NCI-H2171 treated with DMSO at 0.1 percent for 48 hours (cell line): ENCODE measurements at regions not wholly inside any gene's neighbourhood (a gene's known extent, or its start where the extent isn't known, plus 50 kb on each side); places are given as distances from the start of the nearest gene placed in this dataset.
"Not testable (repeated sequence)": the region's sequence is repeated elsewhere in the genome, so short reads cannot be mapped to it uniquely, and the experiment has no call there.

Experiments
- DNase-seq: peaks from one replicate; lab custom pipeline; 2025; lab: John Stamatoyannopoulos, UW

DNA sequence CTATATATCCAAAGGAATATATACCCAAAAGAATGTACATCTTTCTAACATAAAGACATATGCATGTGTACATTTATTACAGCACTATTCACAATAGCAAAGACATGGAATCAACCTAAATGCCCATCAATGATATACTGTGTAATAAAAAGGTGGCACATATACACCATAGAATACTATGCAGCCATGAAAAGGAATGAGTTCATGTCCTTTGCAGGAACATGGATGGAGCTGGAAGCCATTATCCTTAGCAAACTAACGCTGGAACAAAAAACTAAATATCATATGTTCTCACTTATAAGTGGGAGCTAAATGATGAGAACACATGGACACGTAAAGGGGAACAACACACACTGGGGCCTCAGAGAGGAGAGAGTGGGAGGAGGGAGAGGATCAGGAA, 365.7 kb upstream of the FTMT start:
- not testable (repeated sequence) for DNase-seq

DNA sequence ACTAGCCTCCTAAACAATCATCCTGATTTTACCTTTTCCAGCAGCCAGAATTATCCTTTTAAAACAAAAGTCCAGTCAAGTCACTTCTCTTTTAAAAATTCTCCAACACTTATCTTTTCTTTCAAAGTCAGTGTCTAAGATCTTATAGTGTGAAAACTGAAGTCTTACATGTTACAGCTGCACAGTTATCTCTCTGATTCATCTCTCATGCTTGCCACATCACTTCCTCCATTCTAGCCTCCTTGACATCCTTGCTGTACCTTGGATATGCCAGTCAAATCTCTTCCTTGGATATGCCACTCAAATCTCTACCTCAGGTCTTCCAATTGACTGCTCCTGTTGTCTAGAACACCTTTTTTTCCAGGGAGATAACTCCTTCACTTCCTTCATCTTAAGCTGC, 361.7 kb upstream of the FTMT start:
- no peak for DNase-seq

DNA sequence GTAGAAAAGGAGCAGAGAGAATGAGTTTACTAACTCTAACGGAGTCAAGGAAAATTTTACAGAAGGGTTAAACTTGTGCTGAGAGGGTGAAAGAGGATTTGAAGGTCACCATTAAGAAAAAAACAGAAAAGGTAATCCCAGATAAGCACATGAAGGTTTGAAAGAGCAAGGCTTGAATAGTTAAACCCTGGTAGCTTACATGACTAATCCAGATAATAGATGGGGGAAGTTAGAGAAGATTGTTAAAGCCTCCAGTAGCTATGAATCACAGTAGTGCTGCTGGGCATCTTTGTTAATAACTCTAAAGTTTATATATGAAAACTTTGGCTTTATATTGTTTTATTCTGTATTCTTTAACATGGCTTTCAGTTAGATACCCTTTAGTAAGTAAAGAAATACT, 354.5 kb upstream of the FTMT start:
- DNase-seq: no peak

DNA sequence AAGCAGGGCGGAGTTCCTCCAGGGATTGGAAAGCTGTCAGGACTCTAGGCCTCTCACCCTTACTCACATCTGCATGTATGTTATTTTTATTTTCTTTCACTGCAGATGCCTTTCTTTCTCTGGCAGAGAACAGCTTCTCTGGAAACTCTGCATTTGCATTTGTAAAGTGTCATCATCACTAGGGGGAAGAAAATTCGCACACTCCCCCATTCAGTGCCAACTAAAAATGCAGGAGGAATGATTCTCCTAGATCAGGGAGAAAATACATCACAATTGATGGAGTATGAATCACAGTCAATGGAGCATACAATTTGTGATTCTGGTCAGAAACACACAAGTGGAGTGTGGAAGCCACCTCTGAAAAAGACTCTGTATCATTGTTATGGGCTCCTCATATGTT, 351.4 kb upstream of the FTMT start:
- no peak for DNase-seq

DNA sequence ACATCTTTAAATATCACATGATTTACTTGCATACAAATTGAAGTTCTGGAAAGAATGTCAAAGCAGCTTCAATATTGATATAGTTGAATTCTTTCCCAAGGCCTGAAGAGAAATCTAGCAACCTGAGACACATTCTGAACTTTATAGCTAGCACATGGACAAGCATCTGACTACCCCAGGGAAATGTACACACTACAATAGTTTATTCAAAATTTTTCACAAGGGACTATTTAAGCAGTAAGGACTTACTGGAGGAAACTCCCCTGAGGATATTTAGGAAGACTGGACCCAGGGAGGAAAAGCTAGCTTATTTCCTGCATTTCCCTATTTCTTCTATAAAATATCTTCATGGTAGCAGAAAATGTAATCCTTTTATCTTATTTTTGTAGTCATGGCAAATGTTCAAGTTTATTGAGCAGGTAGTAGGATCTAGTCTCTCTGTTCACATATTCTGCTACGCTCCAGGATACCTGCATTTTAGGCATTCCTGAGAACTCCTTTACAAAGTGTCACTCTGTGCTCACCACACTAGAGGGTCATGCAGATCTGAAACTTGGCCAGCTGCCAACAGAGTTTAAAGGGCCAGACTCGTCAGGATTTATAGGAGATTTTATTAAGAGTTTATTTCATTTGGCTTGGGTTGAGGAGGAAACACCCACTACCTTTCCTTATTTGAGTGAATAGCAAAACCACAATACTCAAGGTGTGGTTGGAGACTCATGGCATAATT, 348.4 kb upstream of the FTMT start:
- DNase-seq: no peak

DNA sequence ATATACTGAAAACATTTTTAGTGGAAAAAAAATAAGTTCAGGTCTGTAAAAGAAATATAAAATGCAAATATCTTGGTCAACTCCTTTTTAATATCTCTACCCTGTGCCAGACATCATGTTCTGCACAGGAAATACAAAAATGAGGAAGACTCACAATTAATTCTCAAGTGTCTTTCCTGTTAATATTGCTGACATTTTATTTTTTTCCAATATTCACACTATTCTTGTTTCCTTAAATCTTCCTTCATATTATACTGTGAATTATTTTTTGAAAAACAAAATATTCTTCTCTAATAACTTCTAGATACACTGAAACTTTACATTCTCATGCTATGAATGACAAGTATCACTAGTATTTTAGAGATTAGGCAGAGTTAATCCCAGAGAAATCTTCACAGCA, 334.7 kb upstream of the FTMT start:
- DNase-seq: no peak

DNA sequence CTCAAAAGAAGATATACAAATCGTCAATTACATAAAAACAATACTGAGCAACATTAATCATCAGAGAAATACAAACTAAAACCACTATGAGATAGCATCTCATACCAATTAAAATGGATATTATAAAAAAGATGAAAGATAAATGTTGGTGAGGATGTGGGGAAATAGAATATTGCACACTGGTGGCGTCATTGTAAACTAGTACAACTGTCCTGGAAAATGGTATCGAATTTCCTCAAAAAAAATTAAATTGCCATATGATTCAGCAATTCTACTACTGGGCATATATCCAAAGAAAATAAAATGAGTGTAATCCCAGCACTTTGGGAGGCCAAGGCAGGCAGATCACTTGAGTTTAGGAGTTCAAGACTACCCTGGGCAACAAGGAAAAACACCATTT, 326.0 kb upstream of the FTMT start:
- peak; percentile 3 for DNase-seq

DNA sequence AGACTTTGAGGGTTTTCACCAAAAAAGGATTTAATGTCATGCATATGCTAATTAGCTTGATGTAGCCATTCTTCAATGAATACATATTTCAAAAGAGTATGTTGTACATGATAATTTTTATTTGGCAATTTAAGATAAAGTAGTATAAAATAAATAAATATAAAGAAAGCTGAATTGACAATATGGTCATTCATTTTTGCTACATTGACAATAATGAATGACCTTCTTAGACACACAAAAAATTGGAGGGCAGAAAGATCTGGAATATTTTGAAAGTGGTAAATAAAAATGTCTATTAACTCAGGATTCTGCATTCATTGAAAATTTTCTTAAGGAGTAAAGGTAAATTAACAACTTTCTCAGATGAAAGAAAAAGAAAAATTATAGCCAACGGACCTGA, 324.8 kb upstream of the FTMT start:
- no peak for DNase-seq

DNA sequence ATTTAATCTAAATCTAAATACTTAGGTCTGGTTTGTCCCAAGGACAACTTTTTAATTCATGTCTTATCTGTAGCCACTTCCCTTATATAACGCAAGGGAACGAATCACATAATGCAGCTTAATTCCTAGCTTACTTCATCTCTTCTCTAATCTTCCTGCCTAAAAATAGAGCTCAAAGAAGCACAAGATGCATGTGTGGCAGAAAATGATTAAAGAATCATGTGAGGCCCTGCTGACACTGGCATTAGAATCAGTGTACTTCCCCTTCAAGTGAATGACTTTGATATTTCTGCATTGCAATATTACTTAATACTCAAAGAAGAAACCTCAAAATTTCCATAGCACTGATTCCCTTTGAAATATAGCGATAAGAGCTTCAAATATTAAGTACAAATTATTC, 317.9 kb upstream of the FTMT start:
- DNase-seq: no peak

DNA sequence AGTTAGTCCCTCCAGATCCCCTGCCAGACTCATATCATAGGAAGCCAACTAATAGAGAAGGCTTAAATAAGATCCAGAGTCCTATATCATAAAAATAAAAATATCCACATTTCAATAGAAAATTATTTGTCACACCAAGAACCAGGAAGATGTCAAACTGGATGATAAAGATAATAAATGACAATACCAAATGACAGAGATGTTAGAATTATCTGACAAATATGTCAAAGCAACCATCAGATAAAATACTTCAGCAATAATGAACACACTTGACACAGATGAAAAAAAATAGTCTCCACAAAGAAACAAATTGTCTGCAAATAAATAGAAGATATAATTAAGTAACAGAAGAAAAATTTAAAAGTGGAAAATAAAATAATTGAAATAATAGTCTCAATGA, 300.7 kb upstream of the FTMT start:
- no peak for DNase-seq

DNA sequence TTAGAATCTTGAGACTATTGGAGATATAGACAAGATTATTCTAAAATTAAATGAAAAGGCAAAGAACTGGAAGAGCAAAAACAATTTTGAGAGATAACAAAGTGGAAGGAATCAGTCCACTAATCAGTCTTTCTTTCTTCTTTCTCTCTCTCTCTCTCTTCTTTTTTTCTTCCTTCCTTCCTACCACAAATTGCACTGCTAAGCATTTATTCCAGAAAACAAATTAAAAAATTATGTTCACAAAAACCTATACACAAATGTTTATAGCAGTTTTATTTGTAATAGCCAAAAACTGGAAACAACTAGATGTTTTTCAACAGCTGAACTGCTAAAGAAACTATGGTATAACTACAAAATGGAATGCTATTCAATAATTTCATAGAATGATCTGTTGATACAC, 291.9 kb upstream of the FTMT start:
- no peak for DNase-seq

DNA sequence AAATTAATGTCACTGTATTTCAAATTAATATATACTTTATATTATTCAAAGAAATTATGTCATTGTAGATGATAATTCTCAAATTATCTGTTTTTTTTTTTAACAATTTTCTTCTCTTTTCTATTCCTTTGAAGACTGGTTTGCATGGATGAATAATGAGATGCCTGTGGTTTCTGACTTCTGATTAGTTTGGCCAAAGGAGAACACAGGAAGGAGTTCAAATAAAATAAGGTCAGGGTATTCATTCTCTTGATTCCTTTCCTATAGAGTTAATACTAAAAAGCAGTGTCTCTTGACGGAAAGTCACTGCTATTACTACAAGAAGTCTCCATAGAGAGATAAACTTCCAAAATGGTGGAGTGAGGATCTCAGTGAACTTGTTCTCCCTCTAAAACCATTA, 279.6 kb upstream of the FTMT start:
- DNase-seq: no peak

DNA sequence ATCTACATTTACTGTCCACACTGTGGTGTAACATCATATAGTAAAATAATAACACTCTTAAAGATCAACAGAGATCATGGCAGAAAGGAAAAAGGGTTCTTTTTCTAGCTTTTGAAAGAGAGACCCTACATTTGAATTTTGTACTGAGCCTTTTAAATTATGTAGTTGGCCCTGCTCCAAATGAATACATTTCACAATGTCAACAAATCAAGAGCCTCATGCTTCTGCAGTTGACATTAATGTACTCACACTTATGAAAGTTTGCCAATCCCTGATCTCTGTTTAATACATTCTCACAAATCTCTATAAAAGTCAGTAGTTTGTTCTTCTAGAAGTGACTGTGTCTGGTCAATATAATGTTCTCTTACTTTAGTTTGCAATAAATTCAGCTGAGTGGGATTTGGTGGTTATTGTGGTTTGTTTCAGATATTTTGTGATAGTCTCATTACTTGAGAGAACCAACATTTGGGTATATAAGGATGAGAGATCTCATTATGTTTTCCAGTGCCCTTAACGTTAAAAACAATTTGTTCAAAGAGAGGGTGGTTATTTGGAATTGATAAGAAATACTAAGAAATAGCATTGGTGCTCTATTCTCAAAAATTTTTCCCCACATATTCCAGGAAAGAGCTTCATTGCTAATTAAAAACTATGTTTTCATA, 277.8 kb upstream of the FTMT start:
- DNase-seq: no peak

DNA sequence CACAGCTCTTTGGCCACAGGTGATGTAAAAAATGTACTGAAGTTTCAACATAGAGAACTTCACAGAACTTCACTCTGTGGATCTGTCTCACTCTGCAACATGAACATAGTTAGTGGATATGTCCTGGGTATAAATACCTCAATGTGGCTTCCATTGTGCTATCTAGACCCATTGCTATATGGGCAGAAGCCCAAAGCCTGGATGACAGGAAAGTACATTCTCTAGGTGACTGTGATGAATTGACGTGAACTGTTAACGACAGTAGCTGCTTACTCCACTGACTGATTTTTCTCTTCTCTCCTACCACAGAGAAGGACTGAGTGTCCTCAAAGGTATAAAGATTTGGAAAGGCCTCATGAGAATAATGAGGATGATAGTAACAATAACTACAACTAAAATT, 270.1 kb upstream of the FTMT start:
- no peak for DNase-seq

DNA sequence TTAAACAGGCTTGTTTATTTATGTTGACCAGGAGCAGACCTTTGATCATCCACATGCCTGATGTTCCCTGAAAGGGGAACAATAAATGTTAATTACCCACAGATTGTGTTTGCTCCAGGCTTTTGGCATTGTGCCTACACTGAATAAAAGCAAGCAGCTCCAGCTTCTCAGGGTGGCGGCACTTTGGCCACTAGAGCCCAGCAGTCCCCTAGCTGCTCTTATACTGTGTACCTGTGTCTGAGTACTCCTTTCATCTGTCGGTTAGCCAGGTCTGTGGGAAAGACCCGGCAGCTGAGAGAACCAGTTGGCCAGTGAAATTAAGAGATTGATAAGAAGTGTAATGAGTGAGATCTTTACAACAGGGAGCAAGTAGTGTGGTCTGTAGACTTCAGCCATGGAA, 254.8 kb upstream of the FTMT start:
- no peak for DNase-seq

DNA sequence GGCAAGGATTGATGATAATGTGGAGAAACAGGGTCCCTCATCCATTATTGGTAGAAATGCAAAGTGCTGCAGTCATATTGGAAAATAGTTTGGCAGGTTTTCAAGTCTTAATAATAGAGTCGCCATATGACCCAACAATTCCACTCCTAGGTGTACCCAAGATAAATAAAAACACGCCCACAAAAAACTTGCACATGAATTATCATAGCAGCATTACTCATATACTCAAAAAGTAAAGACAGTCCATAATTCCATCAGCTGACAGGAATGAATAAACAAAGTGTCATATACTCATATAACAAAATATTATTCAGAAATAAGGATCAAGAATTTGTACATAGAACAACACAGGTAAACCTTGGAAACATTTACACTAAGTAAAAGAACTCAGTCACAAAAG, 242.9 kb upstream of the FTMT start:
- no peak for DNase-seq

DNA sequence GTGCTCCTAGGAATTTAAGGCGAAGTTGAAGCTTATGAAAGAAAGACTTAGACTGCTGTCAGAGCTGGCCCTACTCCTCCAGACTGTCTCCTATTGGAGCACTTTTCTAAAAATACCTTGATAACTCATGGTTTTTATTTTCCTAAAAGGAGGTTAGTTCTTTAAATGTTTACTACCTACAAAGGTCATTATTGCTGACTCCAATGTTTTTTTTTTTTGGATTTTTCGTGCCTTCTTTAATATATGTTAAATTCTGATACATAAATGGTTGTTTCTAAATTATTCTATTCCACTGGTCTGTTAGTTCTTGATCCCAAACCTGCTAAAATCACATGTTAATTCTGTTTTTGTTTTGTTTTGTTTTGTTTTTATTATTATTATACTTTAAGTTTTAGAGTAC, 227.6 kb upstream of the FTMT start:
- DNase-seq: no peak

DNA sequence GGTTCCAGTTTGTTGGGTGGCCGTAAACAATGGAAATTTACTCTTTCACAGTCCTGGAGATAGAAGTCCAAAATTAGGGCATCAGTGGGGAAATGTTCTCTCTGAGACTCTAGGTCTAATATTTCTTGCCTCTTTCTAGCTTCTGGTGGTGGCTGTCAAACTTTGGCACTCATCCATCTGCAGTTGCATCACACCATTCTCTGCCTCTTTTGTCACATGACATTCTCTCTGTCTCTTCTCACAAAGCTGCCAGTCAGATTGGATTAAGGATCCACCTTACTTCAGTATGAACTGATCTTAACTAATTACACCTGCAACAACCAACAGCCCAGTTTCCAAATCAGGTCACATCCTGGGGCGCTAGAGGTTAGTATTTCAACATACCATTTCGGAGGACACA, 222.9 kb upstream of the FTMT start:
- DNase-seq: no peak

DNA sequence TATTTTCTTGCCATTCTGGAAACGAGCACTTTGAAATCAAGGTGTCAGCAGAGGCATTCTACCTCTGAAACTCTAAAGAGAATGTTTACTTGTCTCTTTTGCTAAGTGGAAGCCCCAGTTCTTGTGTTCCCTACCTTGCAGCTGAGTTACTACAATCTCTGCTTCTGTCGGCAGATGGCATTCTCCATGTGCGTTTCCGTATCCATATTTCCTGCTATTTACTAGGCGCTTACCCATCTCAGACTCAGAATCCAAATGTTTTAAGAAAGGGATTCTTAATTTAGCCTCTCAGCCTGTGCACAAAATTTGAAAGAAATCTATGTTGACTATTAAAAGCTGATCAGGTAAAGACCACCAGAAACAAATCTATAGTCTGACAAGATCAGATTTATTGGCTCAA, 221.3 kb upstream of the FTMT start:
- peak; percentile 14 for DNase-seq

DNA sequence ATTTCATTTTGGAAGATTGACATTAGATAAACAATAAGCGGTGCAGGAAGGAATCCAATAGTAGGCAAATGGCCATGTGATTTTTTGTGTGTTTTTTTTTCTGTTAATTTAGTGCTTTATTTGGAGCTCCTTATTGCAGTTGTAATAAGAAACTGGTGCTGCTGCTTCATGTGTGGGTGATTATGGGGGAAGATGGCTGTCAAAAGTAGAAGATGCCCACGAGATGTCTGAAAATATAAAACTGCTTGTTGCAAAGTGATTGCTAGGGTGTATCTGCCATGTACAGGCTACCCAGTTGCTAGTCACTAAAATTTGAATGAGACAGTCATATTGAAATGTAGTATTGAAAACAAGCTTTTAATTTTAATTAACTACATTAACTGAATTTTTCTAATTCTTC, 216.7 kb upstream of the FTMT start:
- no peak for DNase-seq

DNA sequence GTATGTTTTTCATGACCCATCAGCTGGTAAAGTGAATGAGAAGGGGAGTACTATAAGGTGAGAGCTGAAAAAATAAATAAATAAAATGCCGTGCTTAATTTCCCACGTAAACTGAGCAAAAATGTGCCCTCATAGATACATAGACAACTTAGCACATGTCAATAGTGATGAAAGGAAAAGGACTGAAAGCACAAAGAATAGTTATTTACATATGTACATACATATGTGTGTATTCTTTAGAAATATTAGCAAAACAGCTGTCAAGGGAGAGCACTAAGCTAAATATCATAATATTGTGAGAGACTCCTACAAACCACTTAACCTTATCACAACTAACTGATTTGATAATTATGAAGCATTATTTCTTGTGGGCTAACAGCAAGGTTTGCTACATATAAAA, 213.6 kb upstream of the FTMT start:
- DNase-seq: no peak

DNA sequence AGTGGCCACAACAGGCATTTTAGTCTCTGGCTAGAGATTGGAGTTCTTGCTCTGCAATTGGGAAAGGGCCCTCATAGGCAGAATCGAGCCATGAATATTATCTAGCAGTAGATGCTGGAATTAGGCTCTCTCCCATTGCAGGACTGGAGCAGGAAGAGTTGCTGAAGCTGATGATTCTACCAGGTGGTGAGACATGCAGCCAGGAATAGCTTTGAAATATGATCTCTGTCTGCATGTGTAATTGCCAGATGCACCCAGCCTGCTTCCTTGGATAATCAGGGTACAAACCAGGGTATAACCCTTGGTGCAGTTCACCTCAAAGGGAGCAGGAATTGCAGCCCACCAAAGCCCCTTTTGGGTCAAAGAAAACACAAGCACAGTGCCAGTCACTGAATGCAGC, 211.4 kb upstream of the FTMT start:
- DNase-seq: peak; percentile 13

DNA sequence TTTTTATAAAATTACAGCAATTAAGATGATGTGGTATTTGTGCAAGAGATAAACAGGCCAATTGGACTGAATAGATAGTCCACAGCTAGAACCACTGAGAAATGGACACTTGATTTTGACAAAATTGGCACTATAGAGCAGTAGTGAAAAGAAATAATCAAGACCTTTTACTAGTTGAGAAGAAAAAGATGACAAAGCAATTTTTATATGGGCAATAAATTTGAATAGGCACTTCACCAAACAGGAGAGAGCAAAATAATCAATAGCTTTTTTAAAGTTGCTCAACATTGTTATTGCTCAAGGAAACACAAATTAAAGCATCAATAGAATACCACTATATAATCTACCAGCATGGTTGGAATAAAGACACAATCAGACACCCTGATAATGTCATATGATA, 193.5 kb upstream of the FTMT start:
- no peak for DNase-seq

DNA sequence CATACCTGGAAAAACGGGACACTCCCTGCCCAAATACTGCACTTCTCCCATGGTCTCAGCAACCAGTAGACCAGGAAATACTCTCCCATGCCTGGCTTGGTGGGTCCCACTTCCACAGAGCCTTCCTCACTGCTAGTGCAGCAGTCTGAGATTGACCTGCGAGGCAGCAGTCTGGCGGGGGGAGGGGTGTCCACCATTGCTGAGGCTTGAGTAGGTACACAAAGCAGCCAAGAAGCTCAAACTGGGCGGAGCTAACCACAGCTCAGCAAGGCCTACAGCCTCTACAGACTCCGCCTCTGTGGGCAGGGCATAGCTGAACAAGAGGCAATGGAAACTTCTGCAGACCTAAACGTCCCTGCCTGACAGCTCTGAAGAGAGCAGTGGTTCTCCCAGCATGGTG, 191.5 kb upstream of the FTMT start:
- no peak for DNase-seq
